ENCODE measurements at regions not wholly inside any gene's neighbourhood (a gene's known extent, or its start where the extent isn't known, plus 50 kb on each side); places are given as distances from the start of the nearest gene placed in this dataset.

DNA sequence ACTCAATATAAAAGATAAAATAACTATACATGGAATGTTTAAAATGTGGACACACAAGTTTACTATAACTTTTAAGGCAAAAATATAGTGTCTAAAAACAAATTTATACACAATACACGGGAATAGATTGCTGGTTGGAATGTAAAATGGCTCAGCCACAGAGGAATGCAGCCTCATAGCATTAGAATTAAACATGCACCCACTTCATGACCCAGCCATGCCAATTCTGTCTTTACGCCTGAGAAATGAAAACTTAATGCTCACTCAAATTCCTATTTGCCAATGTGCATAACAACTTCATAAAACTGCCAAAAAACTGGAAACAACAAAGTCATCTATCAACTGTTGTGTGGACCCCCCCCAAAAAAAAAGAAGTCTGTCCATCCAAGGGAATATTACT lies 1006.6 kb upstream of the POU3F3 start:
- no peaks in the 10 kb centered on the region for H3K27me3 ChIP-seq (ENCODE audit: control insufficient read depth in 3 of 3, insufficient read depth in 3 of 3, low read length in 3 of 3)
- no peaks in the 10 kb centered on the region for H3K9me3 ChIP-seq (ENCODE audit: control insufficient read depth in 3 of 3, low read length in 3 of 3)
- H3K9ac ChIP-seq (ENCODE audit: low read depth in 1 of 3, low read length in 3 of 3), result no peak overlapping the region
- no peaks in the 10 kb centered on the region for H3K36me3 ChIP-seq (ENCODE audit: control insufficient read depth in 3 of 3, insufficient read depth in 3 of 3, low read length in 3 of 3)
- H3K27ac ChIP-seq (ENCODE audit: low read depth, low read length), result no peak overlapping the region
- no peak overlapping the region for H3K4me3 ChIP-seq (ENCODE audit: low read length in 3 of 3)
- H3K4me1 ChIP-seq (ENCODE audit: control insufficient read depth in 3 of 3, insufficient read depth in 3 of 3, low read length in 3 of 3), result no peaks in the 10 kb centered on the region

DNA sequence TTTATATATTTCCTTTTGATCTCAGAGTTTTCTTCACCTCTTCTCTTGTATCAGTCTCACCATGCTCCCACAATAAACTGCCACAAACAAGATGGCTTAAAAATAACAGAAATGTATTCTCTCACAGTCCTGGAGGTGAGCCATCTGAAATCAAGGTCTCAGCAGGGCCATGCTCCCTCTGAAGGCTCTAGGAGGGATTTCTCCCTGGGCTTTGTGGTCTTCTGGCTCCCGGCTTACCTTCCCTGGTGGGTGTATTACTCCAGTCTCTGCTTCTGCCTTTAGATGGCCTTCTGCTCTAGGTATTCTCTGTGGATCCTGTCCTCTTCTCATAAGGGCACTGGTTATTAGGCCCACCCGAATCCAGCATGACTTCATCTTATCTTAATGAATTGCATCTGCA lies 994.7 kb upstream of the POU3F3 start:
- Histone ChIP-seq H3K36me3 (ENCODE audit: control insufficient read depth in 3 of 3, insufficient read depth in 3 of 3, low read length in 3 of 3) (no peaks in the 10 kb centered on the region), H3K4me3 (ENCODE audit: low read length in 3 of 3) (no peak overlapping the region), H3K9ac (ENCODE audit: low read depth in 1 of 3, low read length in 3 of 3) (no peak overlapping the region), H3K9me3 (ENCODE audit: control insufficient read depth in 3 of 3, low read length in 3 of 3) (no peaks in the 10 kb centered on the region), H3K27ac (ENCODE audit: low read depth, low read length) (no peak overlapping the region), H3K27me3 (ENCODE audit: control insufficient read depth in 3 of 3, insufficient read depth in 3 of 3, low read length in 3 of 3) (no peaks in the 10 kb centered on the region), H3K4me1 (ENCODE audit: control insufficient read depth in 3 of 3, insufficient read depth in 3 of 3, low read length in 3 of 3) (no peaks in the 10 kb centered on the region)

DNA sequence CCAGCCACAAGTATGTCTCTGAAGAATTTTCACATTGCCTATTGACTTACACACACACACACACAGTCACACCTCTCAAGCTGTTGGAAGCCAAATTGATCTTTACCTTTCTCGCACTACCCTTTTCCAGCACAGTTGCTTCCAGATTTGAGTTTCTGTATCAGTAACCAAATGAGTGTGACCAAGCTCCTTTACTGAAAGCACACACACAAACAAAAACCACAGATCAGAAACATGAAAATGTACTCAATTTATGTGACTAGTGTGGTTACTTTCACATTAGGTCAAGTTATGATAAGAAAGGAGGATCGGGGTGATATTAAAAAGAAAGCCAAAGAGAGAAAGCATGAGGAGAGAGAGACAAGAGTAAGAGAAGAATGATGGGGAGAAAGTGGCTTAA lies 993.9 kb upstream of the POU3F3 start:
- no peaks in the 10 kb centered on the region for H3K9me3 ChIP-seq (ENCODE audit: control insufficient read depth in 3 of 3, low read length in 3 of 3)
- no peaks in the 10 kb centered on the region for H3K27me3 ChIP-seq (ENCODE audit: control insufficient read depth in 3 of 3, insufficient read depth in 3 of 3, low read length in 3 of 3)
- H3K27ac ChIP-seq (ENCODE audit: low read depth, low read length), result no peak overlapping the region
- no peaks in the 10 kb centered on the region for H3K36me3 ChIP-seq (ENCODE audit: control insufficient read depth in 3 of 3, insufficient read depth in 3 of 3, low read length in 3 of 3)
- H3K4me3 ChIP-seq (ENCODE audit: low read length in 3 of 3), result no peak overlapping the region
- H3K4me1 ChIP-seq (ENCODE audit: control insufficient read depth in 3 of 3, insufficient read depth in 3 of 3, low read length in 3 of 3), result no peaks in the 10 kb centered on the region
- no peak overlapping the region for H3K9ac ChIP-seq (ENCODE audit: low read depth in 1 of 3, low read length in 3 of 3)

GRCh38 chr2:103868396-103868795 lies 985.5 kb upstream of the POU3F3 start:
- Histone ChIP-seq H3K9ac (ENCODE audit: low read depth in 1 of 3, low read length in 3 of 3) (no peak overlapping the region), H3K4me3 (ENCODE audit: low read length in 3 of 3) (no peak overlapping the region), H3K27ac (ENCODE audit: low read depth, low read length) (no peak overlapping the region), H3K27me3 (ENCODE audit: control insufficient read depth in 3 of 3, insufficient read depth in 3 of 3, low read length in 3 of 3) (no peaks in the 10 kb centered on the region), H3K4me1 (ENCODE audit: control insufficient read depth in 3 of 3, insufficient read depth in 3 of 3, low read length in 3 of 3) (no peaks in the 10 kb centered on the region), H3K9me3 (ENCODE audit: control insufficient read depth in 3 of 3, low read length in 3 of 3) (no peaks in the 10 kb centered on the region), H3K36me3 (ENCODE audit: control insufficient read depth in 3 of 3, insufficient read depth in 3 of 3, low read length in 3 of 3) (no peaks in the 10 kb centered on the region)

- H3K4me3 ChIP-seq (ENCODE audit: low read length in 3 of 3), result no peak overlapping the region
- H3K36me3 ChIP-seq (ENCODE audit: control insufficient read depth in 3 of 3, insufficient read depth in 3 of 3, low read length in 3 of 3), result no peaks in the 10 kb centered on the region
- H3K4me1 ChIP-seq (ENCODE audit: control insufficient read depth in 3 of 3, insufficient read depth in 3 of 3, low read length in 3 of 3), result no peaks in the 10 kb centered on the region
- H3K27ac ChIP-seq (ENCODE audit: low read depth, low read length), result no peak overlapping the region
- no peaks in the 10 kb centered on the region for H3K9me3 ChIP-seq (ENCODE audit: control insufficient read depth in 3 of 3, low read length in 3 of 3)
- no peak overlapping the region for H3K9ac ChIP-seq (ENCODE audit: low read depth in 1 of 3, low read length in 3 of 3)
- no peaks in the 10 kb centered on the region for H3K27me3 ChIP-seq (ENCODE audit: control insufficient read depth in 3 of 3, insufficient read depth in 3 of 3, low read length in 3 of 3)
Observed at GRCh38 chr2:103873716-103874351, 980.1 kb upstream of the POU3F3 start.

DNA sequence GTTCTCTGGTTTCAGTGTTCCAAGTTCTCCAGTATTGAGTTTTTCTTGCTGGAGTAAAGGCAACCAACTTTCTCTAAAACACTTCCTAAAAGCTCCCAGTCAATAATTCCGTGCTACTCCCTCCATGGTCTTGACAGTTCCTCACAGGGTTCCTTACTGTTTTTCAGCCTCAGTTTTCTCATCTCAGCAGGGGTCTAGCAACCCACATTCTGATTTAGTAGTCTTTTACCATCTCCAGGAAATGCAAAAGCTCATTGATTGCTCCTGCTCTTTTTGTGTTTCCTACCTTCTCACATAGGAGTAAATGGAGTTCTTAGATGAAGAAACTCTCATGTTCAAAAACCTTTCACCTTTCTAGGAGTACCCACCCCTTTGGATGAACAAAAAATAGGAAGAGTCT lies 978.8 kb upstream of the POU3F3 start:
- Histone ChIP-seq H3K27me3 (ENCODE audit: control insufficient read depth in 3 of 3, insufficient read depth in 3 of 3, low read length in 3 of 3) (no peaks in the 10 kb centered on the region), H3K4me3 (ENCODE audit: low read length in 3 of 3) (no peak overlapping the region), H3K27ac (ENCODE audit: low read depth, low read length) (no peak overlapping the region), H3K36me3 (ENCODE audit: control insufficient read depth in 3 of 3, insufficient read depth in 3 of 3, low read length in 3 of 3) (no peaks in the 10 kb centered on the region), H3K9ac (ENCODE audit: low read depth in 1 of 3, low read length in 3 of 3) (no peak overlapping the region), H3K9me3 (ENCODE audit: control insufficient read depth in 3 of 3, low read length in 3 of 3) (no peaks in the 10 kb centered on the region), H3K4me1 (ENCODE audit: control insufficient read depth in 3 of 3, insufficient read depth in 3 of 3, low read length in 3 of 3) (no peaks in the 10 kb centered on the region)

- H3K4me3 ChIP-seq (ENCODE audit: low read length in 3 of 3), result no peak overlapping the region
- no peaks in the 10 kb centered on the region for H3K36me3 ChIP-seq (ENCODE audit: control insufficient read depth in 3 of 3, insufficient read depth in 3 of 3, low read length in 3 of 3)
- no peaks in the 10 kb centered on the region for H3K9me3 ChIP-seq (ENCODE audit: control insufficient read depth in 3 of 3, low read length in 3 of 3)
- no peaks in the 10 kb centered on the region for H3K27me3 ChIP-seq (ENCODE audit: control insufficient read depth in 3 of 3, insufficient read depth in 3 of 3, low read length in 3 of 3)
- no peaks in the 10 kb centered on the region for H3K4me1 ChIP-seq (ENCODE audit: control insufficient read depth in 3 of 3, insufficient read depth in 3 of 3, low read length in 3 of 3)
- H3K9ac ChIP-seq (ENCODE audit: low read depth in 1 of 3, low read length in 3 of 3), result no peak overlapping the region
- H3K27ac ChIP-seq (ENCODE audit: low read depth, low read length), result no peak overlapping the region
Observed at GRCh38 chr2:103875531-103875930, 978.4 kb upstream of the POU3F3 start.

GRCh38 chr2:103876611-103877010 lies 977.3 kb upstream of the POU3F3 start:
- Histone ChIP-seq H3K27ac (ENCODE audit: low read depth, low read length) (no peak overlapping the region), H3K9ac (ENCODE audit: low read depth in 1 of 3, low read length in 3 of 3) (no peak overlapping the region), H3K4me1 (ENCODE audit: control insufficient read depth in 3 of 3, insufficient read depth in 3 of 3, low read length in 3 of 3) (no peaks in the 10 kb centered on the region), H3K27me3 (ENCODE audit: control insufficient read depth in 3 of 3, insufficient read depth in 3 of 3, low read length in 3 of 3) (no peaks in the 10 kb centered on the region), H3K9me3 (ENCODE audit: control insufficient read depth in 3 of 3, low read length in 3 of 3) (no peaks in the 10 kb centered on the region), H3K4me3 (ENCODE audit: low read length in 3 of 3) (no peak overlapping the region), H3K36me3 (ENCODE audit: control insufficient read depth in 3 of 3, insufficient read depth in 3 of 3, low read length in 3 of 3) (no peaks in the 10 kb centered on the region)

DNA sequence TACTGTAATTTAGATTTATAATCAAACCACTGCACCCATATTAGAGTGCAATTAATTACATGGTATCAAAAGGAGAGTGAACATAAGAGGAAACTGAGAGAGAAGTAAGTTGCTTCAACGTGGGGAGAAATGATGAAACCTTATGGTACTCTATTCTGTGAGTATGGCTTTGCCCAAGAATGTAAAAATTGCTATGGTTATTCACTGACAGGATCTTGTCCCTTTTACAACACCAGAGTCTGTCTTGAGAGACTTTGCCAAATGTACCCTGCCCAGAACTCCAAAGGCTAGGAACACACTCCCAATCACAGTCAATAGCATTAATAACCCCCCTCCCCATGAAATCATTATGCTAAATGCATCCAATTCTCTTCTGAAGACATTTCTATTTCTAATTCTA lies 974.8 kb upstream of the POU3F3 start:
- H3K4me3 ChIP-seq (ENCODE audit: low read length in 3 of 3), result no peak overlapping the region
- H3K9ac ChIP-seq (ENCODE audit: low read depth in 1 of 3, low read length in 3 of 3), result no peak overlapping the region
- H3K36me3 ChIP-seq (ENCODE audit: control insufficient read depth in 3 of 3, insufficient read depth in 3 of 3, low read length in 3 of 3), result no peaks in the 10 kb centered on the region
- no peaks in the 10 kb centered on the region for H3K9me3 ChIP-seq (ENCODE audit: control insufficient read depth in 3 of 3, low read length in 3 of 3)
- no peaks in the 10 kb centered on the region for H3K27me3 ChIP-seq (ENCODE audit: control insufficient read depth in 3 of 3, insufficient read depth in 3 of 3, low read length in 3 of 3)
- no peaks in the 10 kb centered on the region for H3K4me1 ChIP-seq (ENCODE audit: control insufficient read depth in 3 of 3, insufficient read depth in 3 of 3, low read length in 3 of 3)
- H3K27ac ChIP-seq (ENCODE audit: low read depth, low read length), result no peak overlapping the region

GRCh38 chr2:103880081-103880834 lies 973.7 kb upstream of the POU3F3 start:
- no peak overlapping the region for H3K27ac ChIP-seq (ENCODE audit: low read depth, low read length)
- no peak overlapping the region for H3K9ac ChIP-seq (ENCODE audit: low read depth in 1 of 3, low read length in 3 of 3)
- H3K36me3 ChIP-seq (ENCODE audit: control insufficient read depth in 3 of 3, insufficient read depth in 3 of 3, low read length in 3 of 3), result no peaks in the 10 kb centered on the region
- no peaks in the 10 kb centered on the region for H3K27me3 ChIP-seq (ENCODE audit: control insufficient read depth in 3 of 3, insufficient read depth in 3 of 3, low read length in 3 of 3)
- H3K9me3 ChIP-seq (ENCODE audit: control insufficient read depth in 3 of 3, low read length in 3 of 3), result no peaks in the 10 kb centered on the region
- no peaks in the 10 kb centered on the region for H3K4me1 ChIP-seq (ENCODE audit: control insufficient read depth in 3 of 3, insufficient read depth in 3 of 3, low read length in 3 of 3)
- H3K4me3 ChIP-seq (ENCODE audit: low read length in 3 of 3), result no peak overlapping the region

Data from skeletal muscle tissue (tissue), 3 donors.